CD4-positive, CD25-positive, alpha-beta regulatory T cell (primary cell): ENCODE measurements at regions not wholly inside any gene's neighbourhood (a gene's known extent, or its start where the extent isn't known, plus 50 kb on each side); places are given as distances from the start of the nearest gene placed in this dataset.
"Not testable (repeated sequence)": the region's sequence is repeated elsewhere in the genome, so short reads cannot be mapped to it uniquely, and the experiment has no call there.

Experiments
- ATAC-seq, 2 donors: fragments of 150-1000 bp; cut with Tn5 transposase; one replicate each; pipeline ENCODE4 v1.10.0; 2021; ENCODE audit warnings: low read depth in 2 of 2, moderate number of reproducible peaks in 2 of 2, moderate library complexity in 1 of 2
- DNase-seq, 3 donors: peaks; one replicate each; pipeline versions ENCODE4 v3.0.0 to v3.0.0-alpha.2; 2012 to 2022; ENCODE audit warnings: mixed read lengths in 1 of 3
- H3K27ac ChIP-seq: one replicate; pipeline ENCODE4 v1.7.0; 2013; ENCODE audit warnings: mild to moderate bottlenecking, low read length; ENCODE audit not compliant: insufficient read depth, poor library complexity, severe bottlenecking
- H3K27me3 ChIP-seq: one replicate; pipeline ENCODE4 v1.7.0; 2013; ENCODE audit warnings: low read length; ENCODE audit not compliant: control insufficient read depth, insufficient read depth
- H3K36me3 ChIP-seq: one replicate; pipeline ENCODE4 v1.7.0; 2013; ENCODE audit warnings: mild to moderate bottlenecking, low read length, moderate library complexity; ENCODE audit not compliant: control insufficient read depth, insufficient read depth
- H3K4me1 ChIP-seq: 2 replicates; pipeline ENCODE4 v1.7.0; 2013; ENCODE audit warnings: mild to moderate bottlenecking, low read length; ENCODE audit not compliant: insufficient read depth, control insufficient read depth, poor library complexity, severe bottlenecking
- H3K4me3 ChIP-seq: one replicate; pipeline ENCODE4 v1.7.0; 2013; ENCODE audit warnings: low read depth, mild to moderate bottlenecking, low read length, moderate library complexity
- H3K9me3 ChIP-seq, 2 experiments: 1 replicate in 1 of 2; 2 replicates in 1 of 2; pipeline ENCODE4 v1.7.0; 2013; ENCODE audit warnings: low read length in 2 of 2, mild to moderate bottlenecking in 1 of 2, moderate library complexity in 1 of 2; ENCODE audit not compliant: control insufficient read depth in 2 of 2
- H3K27ac Mint-ChIP-seq, 3 donors: one replicate each; pipeline ENCODE4 v1.8.0; 2020 to 2022; ENCODE audit warnings: mild to moderate bottlenecking in 3 of 3, mixed read lengths in 3 of 3, moderate library complexity in 2 of 3
- H3K27me3 Mint-ChIP-seq: one replicate; pipeline ENCODE4 v1.8.0; 2022; ENCODE audit warnings: mild to moderate bottlenecking, mixed read lengths
- H3K36me3 Mint-ChIP-seq: one replicate; pipeline ENCODE4 v1.8.0; 2020; ENCODE audit warnings: mixed read lengths
- H3K4me1 Mint-ChIP-seq, 4 donors: one replicate each; pipeline ENCODE4 v1.8.0; 2020 to 2022; ENCODE audit warnings: mixed read lengths in 4 of 4, mild to moderate bottlenecking in 1 of 4
- H3K4me3 Mint-ChIP-seq, 4 donors: one replicate each; pipeline ENCODE4 v1.8.0; 2020 to 2022; ENCODE audit warnings: mild to moderate bottlenecking in 4 of 4, mixed read lengths in 4 of 4, moderate library complexity in 3 of 4
- H3K9me3 Mint-ChIP-seq, 7 donors: one replicate each; pipeline ENCODE4 v1.8.0; 2020 to 2022; ENCODE audit warnings: mixed read lengths in 7 of 7, mild to moderate bottlenecking in 3 of 7, moderate library complexity in 2 of 7

DNA sequence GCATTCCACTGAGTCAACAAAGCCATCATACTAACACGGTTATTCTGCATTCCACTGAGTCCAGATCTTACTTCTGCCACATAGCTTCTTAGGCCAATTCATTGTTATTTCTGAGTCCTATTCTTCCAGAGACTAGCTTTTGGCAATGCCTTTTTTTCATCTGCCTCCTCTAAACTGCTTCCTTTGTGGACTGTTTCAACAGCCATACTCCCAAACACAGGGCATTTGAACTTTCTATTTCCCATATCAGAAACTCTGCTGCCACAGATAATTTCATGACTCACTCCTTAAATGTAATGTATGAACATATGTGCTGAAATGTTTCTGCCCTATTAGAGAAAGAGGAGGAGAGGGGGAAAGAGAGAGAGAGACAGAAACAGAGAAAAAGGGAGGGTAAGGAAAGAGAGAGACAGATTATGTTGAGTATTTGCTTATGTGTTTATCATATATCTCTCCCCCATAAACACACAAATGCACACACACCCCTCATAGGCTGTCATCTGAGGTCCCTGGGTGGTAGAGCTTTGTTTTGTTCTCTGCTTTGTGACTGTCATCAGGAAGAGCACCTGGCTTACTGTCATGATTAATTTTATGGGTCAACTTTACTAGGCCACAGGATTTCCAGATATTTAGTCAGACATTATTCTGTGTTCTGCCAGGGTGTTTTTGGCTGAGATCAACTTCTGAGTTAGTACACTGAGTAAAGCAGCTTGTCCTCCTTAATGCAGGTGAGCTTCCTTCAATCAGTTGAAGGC, 308.0 kb upstream of the KCND2 start:
- no peak for ATAC-seq
- no peak overlapping the region for H3K27ac ChIP-seq
- no peaks in the 10 kb centered on the region for H3K9me3 ChIP-seq
- peaks cover 0 to 10% (median 2%) of the 10 kb centered on the region in 7 donors for H3K9me3 Mint-ChIP-seq
- no peak overlapping the region for H3K27ac Mint-ChIP-seq
- no peaks in the 10 kb centered on the region for H3K27me3 ChIP-seq
- no peak overlapping the region for H3K4me3 Mint-ChIP-seq
- DNase-seq, result no peak
- no peaks in the 10 kb centered on the region for H3K36me3 Mint-ChIP-seq
- no peaks in the 10 kb centered on the region for H3K36me3 ChIP-seq
- H3K4me1 Mint-ChIP-seq, result no peaks in the 10 kb centered on the region
- no peaks in the 10 kb centered on the region for H3K4me1 ChIP-seq
- H3K27me3 Mint-ChIP-seq, result no peaks in the 10 kb centered on the region
- H3K4me3 ChIP-seq, result no peak overlapping the region

DNA sequence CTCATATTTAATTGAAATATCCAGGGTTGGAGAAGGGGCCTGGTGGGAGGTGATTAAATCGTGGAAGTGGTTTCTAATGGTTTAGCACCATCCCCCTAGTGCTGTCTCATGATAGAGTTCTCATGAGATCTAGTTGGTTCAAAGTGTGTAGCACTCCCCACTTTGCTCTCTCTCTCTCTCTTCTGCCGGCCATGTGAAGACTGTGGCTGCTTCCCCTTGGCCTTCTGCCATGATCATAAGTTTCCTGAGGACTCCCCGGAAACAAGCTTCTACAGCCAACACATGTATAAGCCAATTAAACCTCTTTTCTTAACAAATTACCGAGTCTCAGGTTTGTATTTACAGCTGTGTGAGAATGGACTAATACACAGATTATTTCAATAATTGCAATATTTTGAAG, 305.8 kb upstream of the KCND2 start:
- H3K27ac Mint-ChIP-seq, result no peak overlapping the region
- Histone ChIP-seq H3K27me3 (no peaks in the 10 kb centered on the region), H3K27ac (no peak overlapping the region), H3K4me1 (no peaks in the 10 kb centered on the region), H3K9me3 (no peaks in the 10 kb centered on the region), H3K4me3 (no peak overlapping the region), H3K36me3 (no peaks in the 10 kb centered on the region)
- peaks cover 0 to 10% (median 3%) of the 10 kb centered on the region in 7 donors for H3K9me3 Mint-ChIP-seq
- no peaks in the 10 kb centered on the region for H3K27me3 Mint-ChIP-seq
- no peaks in the 10 kb centered on the region for H3K4me1 Mint-ChIP-seq
- ATAC-seq (no peak), DNase-seq (no peak)
- H3K36me3 Mint-ChIP-seq, result no peaks in the 10 kb centered on the region
- no peak overlapping the region for H3K4me3 Mint-ChIP-seq

DNA sequence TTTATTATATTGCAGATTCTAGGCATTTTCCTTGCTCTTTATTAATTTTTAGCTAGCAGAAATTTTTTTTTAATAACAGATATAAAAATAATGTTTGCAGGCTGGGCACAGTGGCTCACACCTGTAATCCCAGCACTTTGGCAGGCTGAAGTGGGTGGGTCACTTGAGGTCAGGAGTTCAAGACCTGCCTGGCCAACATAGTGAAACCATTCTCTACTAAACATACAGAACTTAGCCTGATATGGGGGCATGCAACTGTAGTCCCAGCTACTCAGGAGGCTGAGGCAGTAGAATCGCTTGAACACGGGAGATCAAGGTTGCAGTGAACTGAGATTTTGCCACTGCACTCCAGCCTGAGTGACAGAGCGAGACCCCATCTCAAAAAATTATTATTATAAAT, 304.6 kb upstream of the KCND2 start:
- H3K4me3 ChIP-seq, H3K27ac Mint-ChIP-seq, DNase-seq, H3K4me3 Mint-ChIP-seq, H3K4me1 Mint-ChIP-seq, H3K27me3 ChIP-seq, H3K9me3 ChIP-seq, H3K27ac ChIP-seq, H3K4me1 ChIP-seq, H3K36me3 Mint-ChIP-seq, H3K27me3 Mint-ChIP-seq, ATAC-seq, H3K36me3 ChIP-seq: not testable (repeated sequence)
- peaks cover 0 to 12% (median 3%) of the 10 kb centered on the region in 7 donors for H3K9me3 Mint-ChIP-seq

DNA sequence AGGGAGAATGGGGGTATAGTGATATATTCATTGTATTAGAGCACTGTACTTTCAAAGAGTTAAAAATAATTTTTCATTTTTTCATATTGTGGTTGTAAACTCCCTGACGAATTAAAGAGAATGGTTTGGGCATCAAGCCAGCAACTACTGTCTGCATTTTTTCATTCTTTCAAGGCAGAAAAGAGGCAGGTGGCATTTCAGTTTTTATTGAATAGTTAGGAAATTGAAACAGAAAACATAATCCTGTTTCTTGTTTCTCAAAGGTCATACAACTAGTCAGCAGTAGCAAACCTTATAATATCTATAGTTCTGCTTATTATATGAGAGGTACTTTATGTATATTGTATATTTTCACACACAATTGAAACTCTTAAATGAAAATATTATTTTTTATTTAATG, 303.9 kb upstream of the KCND2 start:
- H3K27me3 Mint-ChIP-seq, result no peaks in the 10 kb centered on the region
- no peak overlapping the region for H3K4me3 ChIP-seq

DNA sequence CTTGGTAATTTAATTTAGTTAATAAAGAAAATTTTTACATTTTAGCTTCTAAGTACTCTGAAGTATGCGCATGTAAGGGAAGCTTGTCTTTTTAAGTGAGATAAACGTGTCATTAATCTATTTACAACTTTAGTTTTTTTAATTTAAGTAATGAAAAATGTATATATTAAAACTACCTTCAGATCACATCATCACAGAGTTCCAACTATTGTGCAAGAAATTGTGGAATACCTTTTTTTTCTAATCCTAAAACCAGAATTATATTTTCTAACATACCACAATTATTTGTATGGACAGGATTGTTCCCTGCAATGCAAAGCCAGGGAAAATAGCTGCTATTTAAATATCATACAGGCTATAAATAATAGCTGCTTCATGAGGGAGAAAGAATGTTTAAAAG, 303.2 kb upstream of the KCND2 start:
- no peaks in the 10 kb centered on the region for H3K36me3 Mint-ChIP-seq

More for the DNA sequence above, 303.9 kb upstream of the KCND2 start:
- ATAC-seq, result no peak
- Histone ChIP-seq H3K36me3 (no peaks in the 10 kb centered on the region), H3K27me3 (no peaks in the 10 kb centered on the region), H3K27ac (no peak overlapping the region), H3K4me1 (no peaks in the 10 kb centered on the region), H3K9me3 (no peaks in the 10 kb centered on the region)
- H3K27ac Mint-ChIP-seq, result no peak overlapping the region
- H3K36me3 Mint-ChIP-seq, result no peaks in the 10 kb centered on the region
- H3K9me3 Mint-ChIP-seq, result peaks cover 0 to 12% (median 1%) of the 10 kb centered on the region in 7 donors
- DNase-seq, result no peak
- no peaks in the 10 kb centered on the region for H3K4me1 Mint-ChIP-seq
- H3K4me3 Mint-ChIP-seq, result no peak overlapping the region

DNA sequence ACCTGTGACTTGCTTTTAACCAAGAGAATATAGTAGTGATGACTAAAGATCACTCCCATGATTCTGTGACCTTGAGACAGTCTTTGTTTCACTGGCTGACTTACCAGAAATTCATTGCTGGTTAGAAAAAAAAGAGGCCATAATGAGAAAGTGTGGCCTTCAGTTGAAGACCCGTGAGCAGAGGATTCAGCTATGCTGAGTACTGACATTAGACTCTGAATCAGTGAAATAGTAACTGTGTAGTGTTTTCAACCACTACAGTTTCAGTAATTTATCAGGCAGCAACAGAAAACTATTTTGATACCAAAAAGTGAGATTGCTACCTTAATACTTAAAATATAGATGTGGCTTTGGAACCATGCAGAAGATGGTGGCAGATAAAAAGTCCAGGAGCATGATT, 298.0 kb upstream of the KCND2 start:
- Histone ChIP-seq H3K27ac (no peak overlapping the region), H3K4me1 (no peaks in the 10 kb centered on the region), H3K4me3 (no peak overlapping the region), H3K9me3 (no peaks in the 10 kb centered on the region), H3K36me3 (no peaks in the 10 kb centered on the region), H3K27me3 (no peaks in the 10 kb centered on the region)
- H3K27ac Mint-ChIP-seq, result no peak overlapping the region
- H3K4me3 Mint-ChIP-seq, result no peak overlapping the region
- peaks cover 0 to 5% (median 3%) of the 10 kb centered on the region in 7 donors for H3K9me3 Mint-ChIP-seq
- no peaks in the 10 kb centered on the region for H3K36me3 Mint-ChIP-seq
- H3K27me3 Mint-ChIP-seq, result no peaks in the 10 kb centered on the region
- ATAC-seq (no peak), DNase-seq (no peak)
- no peaks in the 10 kb centered on the region for H3K4me1 Mint-ChIP-seq

More for the DNA sequence above, 303.2 kb upstream of the KCND2 start:
- no peak for DNase-seq
- H3K4me3 Mint-ChIP-seq, result no peak overlapping the region
- no peak overlapping the region for H3K27ac Mint-ChIP-seq
- H3K9me3 Mint-ChIP-seq, result peaks cover 0 to 10% (median 1%) of the 10 kb centered on the region in 7 donors
- H3K27ac ChIP-seq, result no peak overlapping the region
- no peak overlapping the region for H3K4me3 ChIP-seq
- H3K27me3 Mint-ChIP-seq, result no peaks in the 10 kb centered on the region
- H3K4me1 ChIP-seq, result no peaks in the 10 kb centered on the region
- H3K9me3 ChIP-seq, result no peaks in the 10 kb centered on the region
- ATAC-seq, result no peak
- H3K27me3 ChIP-seq, result no peaks in the 10 kb centered on the region
- H3K36me3 ChIP-seq, result no peaks in the 10 kb centered on the region
- H3K4me1 Mint-ChIP-seq, result no peaks in the 10 kb centered on the region

DNA sequence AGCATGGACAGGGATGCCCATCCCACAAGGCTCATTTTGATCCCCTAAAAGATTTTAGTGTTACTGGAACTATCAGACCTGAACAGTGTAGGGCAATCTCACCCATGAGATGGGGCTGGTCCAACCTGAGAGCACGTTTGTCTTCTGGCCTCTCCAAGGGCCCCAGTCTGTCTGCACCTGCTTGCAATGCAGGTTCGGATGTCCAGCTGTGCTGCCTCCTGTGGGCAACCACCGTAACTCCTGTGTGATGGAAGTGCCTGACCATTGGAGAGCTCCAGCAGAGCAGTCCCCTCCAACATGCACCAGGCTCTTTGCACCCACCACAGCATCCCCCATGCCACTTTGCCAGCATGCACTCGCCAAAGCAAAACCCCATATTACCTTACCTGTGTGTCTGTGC, 290.1 kb upstream of the KCND2 start:
- peaks cover 0 to 11% of the 10 kb centered on the region in 2 experiments for H3K9me3 ChIP-seq
- no peak overlapping the region for H3K27ac ChIP-seq
- Mint-ChIP-seq H3K27me3 (no peaks in the 10 kb centered on the region), H3K36me3 (no peaks in the 10 kb centered on the region), H3K4me1 (no peaks in the 10 kb centered on the region), H3K27ac (no peak overlapping the region), H3K9me3 (peaks cover 5 to 25% (median 9%) of the 10 kb centered on the region in 7 donors), H3K4me3 (no peak overlapping the region)
- H3K27me3 ChIP-seq, result no peaks in the 10 kb centered on the region
- no peak for ATAC-seq
- no peak overlapping the region for H3K4me3 ChIP-seq
- no peak for DNase-seq
- H3K36me3 ChIP-seq, result no peaks in the 10 kb centered on the region
- H3K4me1 ChIP-seq, result no peaks in the 10 kb centered on the region

DNA sequence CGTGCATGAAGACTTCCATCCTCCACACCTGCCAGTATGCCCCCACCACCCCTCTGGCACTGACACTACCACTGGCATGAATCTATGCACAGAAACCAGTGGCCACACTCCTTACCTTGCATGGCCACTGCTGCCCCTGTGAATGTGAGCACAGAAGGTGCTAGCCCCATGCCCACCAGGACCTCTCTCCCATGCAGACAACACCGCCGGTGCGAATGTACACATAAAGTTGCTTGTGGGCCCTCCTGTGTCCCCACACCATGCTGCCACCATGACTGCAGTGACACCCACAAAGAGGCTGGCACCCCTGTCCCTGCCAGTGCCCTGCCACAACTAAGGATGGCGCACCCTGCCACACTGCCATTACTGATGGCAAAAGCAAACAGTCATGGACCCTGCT, 289.5 kb upstream of the KCND2 start:
- Mint-ChIP-seq H3K36me3 (no peaks in the 10 kb centered on the region), H3K27ac (no peak overlapping the region), H3K4me1 (no peaks in the 10 kb centered on the region), H3K9me3 (peaks cover 5 to 25% (median 9%) of the 10 kb centered on the region in 7 donors), H3K27me3 (no peaks in the 10 kb centered on the region), H3K4me3 (no peak overlapping the region)
- no peak for DNase-seq
- no peak for ATAC-seq
- Histone ChIP-seq H3K4me1 (no peaks in the 10 kb centered on the region), H3K27ac (no peak overlapping the region), H3K36me3 (no peaks in the 10 kb centered on the region), H3K4me3 (no peak overlapping the region), H3K9me3 (peaks cover 0 to 11% of the 10 kb centered on the region in 2 experiments), H3K27me3 (no peaks in the 10 kb centered on the region)
